Liver (tissue), 8 donors: ENCODE measurements at regions not wholly inside any gene's neighbourhood (a gene's known extent, or its start where the extent isn't known, plus 50 kb on each side); places are given as distances from the start of the nearest gene placed in this dataset.
A peak's percentile ranks its signal among the peaks of the same experiment; 100 is the strongest.

Source experiments
- DNase-seq: peaks from one replicate; pipeline ENCODE4 v3.0.0-alpha.2; 2017; ENCODE audit warnings: low spot score
- H3K27ac ChIP-seq, 2 donors: one replicate each; pipeline ENCODE4 v1.7.0; 2013; ENCODE audit warnings: inconsistent platforms in 2 of 2, low read length in 2 of 2, control low read depth in 1 of 2, low read depth in 1 of 2, mild to moderate bottlenecking in 1 of 2
- H3K27me3 ChIP-seq, 4 donors: one replicate each; pipeline versions ENCODE4 v1.6.1 to v1.7.0; 2013; ENCODE audit warnings: low read length in 3 of 4, inconsistent platforms in 1 of 4, mild to moderate bottlenecking in 1 of 4, moderate library complexity in 1 of 4; ENCODE audit not compliant: control insufficient read depth in 4 of 4, insufficient read depth in 4 of 4
- H3K36me3 ChIP-seq, 4 donors: one replicate each; pipeline versions ENCODE4 v1.6.1 to v1.7.0; 2013; ENCODE audit warnings: low read length in 3 of 4, mild to moderate bottlenecking in 3 of 4, low read depth in 1 of 4, moderate library complexity in 1 of 4; ENCODE audit not compliant: control insufficient read depth in 4 of 4, insufficient read depth in 3 of 4
- H3K4me1 ChIP-seq, 4 donors: one replicate each; pipeline versions ENCODE4 v1.6.1 to v1.7.0; 2013; ENCODE audit warnings: low read length in 3 of 4, mild to moderate bottlenecking in 3 of 4, moderate library complexity in 1 of 4; ENCODE audit not compliant: control insufficient read depth in 4 of 4, insufficient read depth in 4 of 4
- H3K4me3 ChIP-seq, 3 donors: one replicate each; pipeline versions ENCODE4 v1.6.1 to v1.7.0; 2013; ENCODE audit warnings: low read length in 3 of 3, control low read depth in 1 of 3, low read depth in 1 of 3, mild to moderate bottlenecking in 1 of 3
- H3K9ac ChIP-seq, 2 donors: one replicate each; pipeline ENCODE4 v1.7.0; 2013; ENCODE audit warnings: low read length in 2 of 2, mild to moderate bottlenecking in 2 of 2, moderate library complexity in 2 of 2, control low read depth in 1 of 2, low read depth in 1 of 2
- H3K9me3 ChIP-seq, 4 donors: one replicate each; pipeline versions ENCODE4 v1.6.1 to v1.7.0; 2013; ENCODE audit warnings: low read length in 3 of 4; ENCODE audit not compliant: control insufficient read depth in 4 of 4
- ATF3 ChIP-seq: IDR thresholded peaks from 2 replicates; pipeline ENCODE4 v1.6.1; 2016; ENCODE audit warnings: antibody characterized with exemption
- CTCF ChIP-seq: fragments of 150-350 bp; IDR thresholded peaks from 2 replicates; pipeline ENCODE4 v1.5.1; 2017; ENCODE audit warnings: improper control_type of control experiment, low read depth, low read length; ENCODE audit not compliant: missing input control
- EGR1 ChIP-seq, 2 donors: IDR thresholded peaks; 2 replicates each; pipeline ENCODE4 v1.6.1; 2016 to 2018; ENCODE audit warnings: antibody characterized with exemption in 2 of 2, low read depth in 2 of 2
- FOXA2 ChIP-seq: IDR thresholded peaks from 2 replicates; pipeline ENCODE4 v1.6.1; 2016; ENCODE audit warnings: antibody characterized with exemption
- GABPA ChIP-seq, 2 donors: IDR thresholded peaks in 1 of 2; conservative IDR thresholded peaks in 1 of 2; 2 replicates each; pipeline ENCODE4 v1.6.1; 2016; ENCODE audit warnings: antibody characterized with exemption in 2 of 2, mild to moderate bottlenecking in 1 of 2, moderate library complexity in 1 of 2
- HNF4A ChIP-seq, 2 donors: conservative IDR thresholded peaks; 2 replicates each; pipeline ENCODE4 v1.6.1; 2016; ENCODE audit warnings: antibody characterized with exemption in 2 of 2, mild to moderate bottlenecking in 2 of 2
- HNF4G ChIP-seq: IDR thresholded peaks from 2 replicates; pipeline ENCODE4 v1.6.1; 2016; ENCODE audit warnings: antibody characterized with exemption
- JUND ChIP-seq, 2 donors: IDR thresholded peaks; 2 replicates each; pipeline ENCODE4 v1.6.1; 2016; ENCODE audit warnings: antibody characterized with exemption in 2 of 2
- MAX ChIP-seq: IDR thresholded peaks from 2 replicates; pipeline ENCODE4 v1.6.1; 2016; ENCODE audit warnings: antibody characterized with exemption
- NR2F2 ChIP-seq: IDR thresholded peaks from 2 replicates; pipeline ENCODE4 v1.6.1; 2016; ENCODE audit warnings: antibody characterized with exemption
- RAD21 ChIP-seq, 2 donors: IDR thresholded peaks; 2 replicates each; pipeline ENCODE4 v1.6.1; 2016; ENCODE audit warnings: antibody characterized with exemption in 2 of 2, mild to moderate bottlenecking in 2 of 2
- REST ChIP-seq: IDR thresholded peaks from 2 replicates; pipeline ENCODE4 v1.6.1; 2016; ENCODE audit warnings: antibody characterized with exemption, mild to moderate bottlenecking
- RXRA ChIP-seq, 2 donors: IDR thresholded peaks; 2 replicates each; pipeline ENCODE4 v1.6.1; 2017 to 2018; ENCODE audit warnings: antibody characterized with exemption in 2 of 2, mild to moderate bottlenecking in 1 of 2
- SP1 ChIP-seq: IDR thresholded peaks from 2 replicates; pipeline ENCODE4 v1.6.1; 2018; ENCODE audit warnings: antibody characterized with exemption, mild to moderate bottlenecking
- TAF1 ChIP-seq: conservative IDR thresholded peaks from 2 replicates; pipeline ENCODE4 v1.6.1; 2016; ENCODE audit warnings: antibody characterized with exemption, mild to moderate bottlenecking
- YY1 ChIP-seq: IDR thresholded peaks from 2 replicates; pipeline ENCODE4 v1.6.1; 2016; ENCODE audit warnings: antibody characterized with exemption, mild to moderate bottlenecking
- WGBS: extraction: QIAGEN DNeasy Blood & Tissue Kit; methylation state at CpG from one replicate; pipeline ENCODE4 v1.1.7; 2013; 5-methylcytosine and 5-hydroxymethylcytosine counted together
- donor health status: healthy.
- donor health status: healthy.
- donor health status: healthy.
- donor health status: healthy.
- donor health status: healthy.

- WGBS, result 74% methylated on average over 9 of the region's 9 CpGs
- H3K4me3 ChIP-seq, result no peak overlapping the region
- H3K9ac ChIP-seq, result no peak overlapping the region
- H3K36me3 ChIP-seq, result no peaks in the 10 kb centered on the region
- TF ChIP-seq CTCF (peak; percentile 10), HNF4A (conservative IDR thresholded peaks at IDR 0.05) (no peak), RAD21 (IDR thresholded peaks at IDR 0.05) (peak in 1 of 2 donors; percentile 60), RXRA (IDR thresholded peaks at IDR 0.05) (no peak)
- peaks cover 0 to 2% (median 0%) of the 10 kb centered on the region in 4 donors for H3K27me3 ChIP-seq
- H3K27ac ChIP-seq, result no peak overlapping the region
- H3K9me3 ChIP-seq, result no peaks in the 10 kb centered on the region
- H3K4me1 ChIP-seq, result no peaks in the 10 kb centered on the region
- DNase-seq, result no peak
Measured at GRCh38 chr15:39438799-39439592, 141.9 kb upstream of the THBS1 start.

GRCh38 chr15:39442898-39443297, 138.0 kb upstream of the THBS1 start:
- H3K9me3 ChIP-seq, result no peaks in the 10 kb centered on the region
- no peaks in the 10 kb centered on the region for H3K4me1 ChIP-seq
- H3K27ac ChIP-seq, result no peak overlapping the region
- no peak overlapping the region for H3K4me3 ChIP-seq
- TF ChIP-seq JUND (IDR thresholded peaks at IDR 0.05), result no peak
- no peak for TF ChIP-seq NR2F2
- TF ChIP-seq FOXA2, result no peak
- TF ChIP-seq MAX, result no peak
- TF ChIP-seq YY1, result no peak
- no peak for TF ChIP-seq REST
- no peak for TF ChIP-seq GABPA (IDR thresholded peaks at IDR 0.05 in 1 of 2, conservative IDR thresholded peaks at IDR 0.05 in 1 of 2)
- TF ChIP-seq HNF4G, result no peak
- TF ChIP-seq SP1, result no peak
- no peak for TF ChIP-seq TAF1
- no peak for TF ChIP-seq RXRA (IDR thresholded peaks at IDR 0.05)
- no peak for TF ChIP-seq RAD21 (IDR thresholded peaks at IDR 0.05)
- TF ChIP-seq EGR1 (IDR thresholded peaks at IDR 0.05; ENCODE audit: low read depth in 2 of 2), result no peak
- TF ChIP-seq ATF3, result no peak
- WGBS, result 86% methylated on average over 2 of the region's 2 CpGs
- H3K9ac ChIP-seq, result no peak overlapping the region
- H3K27me3 ChIP-seq, result peaks cover 0 to 2% (median 0%) of the 10 kb centered on the region in 4 donors
- no peak for DNase-seq
- no peaks in the 10 kb centered on the region for H3K36me3 ChIP-seq
